ENCODE measurements at regions not wholly inside any gene's neighbourhood (a gene's known extent, or its start where the extent isn't known, plus 50 kb on each side); places are given as distances from the start of the nearest gene placed in this dataset.
"Not testable (repeated sequence)": the region's sequence is repeated elsewhere in the genome, so short reads cannot be mapped to it uniquely, and the experiment has no call there.

DNA sequence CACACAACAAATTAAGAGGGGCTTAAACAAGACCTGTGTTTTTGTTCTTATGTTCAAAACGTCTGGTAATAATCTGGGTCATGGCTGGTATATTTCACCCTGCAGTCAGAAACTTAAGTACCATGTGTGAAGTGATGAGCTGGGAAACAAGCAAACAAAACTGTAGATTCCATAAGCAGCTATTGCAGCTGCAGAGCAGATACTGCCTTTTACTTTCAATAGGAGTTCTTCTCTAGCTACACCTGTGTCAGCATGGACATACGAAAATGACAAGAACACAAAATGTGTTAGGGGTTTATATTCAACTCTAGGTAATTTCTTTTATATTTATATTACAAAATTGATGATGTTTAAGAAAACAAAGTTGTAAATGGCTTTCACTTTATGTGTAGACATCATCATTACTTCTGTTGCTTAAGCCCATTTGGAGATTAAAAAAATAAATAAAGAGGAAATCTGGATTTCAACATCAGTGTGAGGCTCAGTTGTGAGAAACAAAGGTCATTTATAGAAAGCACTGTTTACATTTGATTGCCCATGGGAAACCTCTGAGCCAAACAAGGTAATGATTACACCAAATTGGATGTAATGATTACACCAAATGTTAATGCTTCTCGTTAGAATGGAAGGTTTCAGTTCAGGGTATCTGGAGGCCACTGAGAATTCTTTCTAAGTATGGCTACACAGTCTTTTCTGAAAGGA is 451.0 kb upstream of the SLC10A2 start:
- DNase-seq = no peak

- no peak for DNase-seq
These were observed 450.0 kb upstream of the SLC10A2 start for GRCh38 chr13:103516015-103516795.

DNA sequence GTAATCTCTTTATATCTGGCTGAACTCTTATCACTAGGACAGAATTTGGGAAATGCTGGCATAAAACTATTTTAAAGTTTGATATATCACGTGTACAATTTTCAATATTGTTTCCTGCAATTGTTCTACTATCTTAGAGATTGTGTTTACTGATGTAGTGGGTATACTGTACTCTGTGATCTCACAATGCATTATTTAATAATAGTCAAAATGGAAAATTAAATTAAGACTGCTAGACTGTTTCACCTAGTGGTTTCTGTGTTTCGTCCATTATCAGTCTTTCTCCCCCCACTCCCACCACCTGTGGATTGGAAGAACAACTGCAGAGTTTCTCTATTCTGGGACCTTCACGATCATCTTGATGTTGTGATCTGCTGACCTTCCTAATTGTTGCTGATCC is 449.2 kb upstream of the SLC10A2 start:
- DNase-seq = no peak

DNA sequence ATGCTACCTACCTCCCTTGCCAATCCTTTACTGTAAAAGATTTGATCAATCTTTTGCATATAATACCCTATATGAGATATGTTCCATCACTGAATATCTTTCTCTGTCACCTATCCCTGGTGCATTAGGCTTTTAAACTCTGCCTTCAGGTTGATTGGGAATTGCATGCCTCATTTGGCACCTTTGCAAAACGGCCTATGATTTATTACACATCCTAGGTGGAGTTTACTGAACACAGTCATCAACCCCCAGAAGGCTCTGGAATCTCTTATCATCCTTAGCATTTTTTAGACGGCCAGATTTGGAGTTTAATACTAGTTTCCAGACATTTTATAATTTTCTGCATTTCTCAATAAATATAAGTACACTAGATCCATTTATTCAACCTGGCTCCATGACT is 448.4 kb upstream of the SLC10A2 start:
- DNase-seq = no peak

DNA sequence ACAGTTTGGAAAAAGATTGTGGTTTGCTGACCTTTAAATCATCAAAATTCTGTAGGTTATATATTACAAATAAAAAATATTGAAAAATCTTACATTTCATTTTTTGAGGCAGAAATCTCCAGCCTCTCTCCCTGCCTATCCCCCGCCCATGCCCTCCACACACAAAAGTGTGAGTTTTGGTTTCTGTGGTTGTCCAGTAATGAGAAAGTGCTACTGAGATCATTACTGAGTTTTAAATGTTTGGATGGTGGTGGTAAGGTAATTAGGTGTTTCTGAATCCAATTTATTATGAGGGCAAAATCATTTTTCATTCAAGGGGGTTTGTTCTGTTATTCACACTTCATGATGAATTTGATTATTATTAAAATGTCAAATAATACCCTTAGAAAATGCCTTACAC is 448.0 kb upstream of the SLC10A2 start:
- DNase-seq = no peak

- no peak for DNase-seq
These were observed 443.9 kb upstream of the SLC10A2 start for GRCh38 chr13:103510007-103510535.

- no peak for DNase-seq
These were observed 431.2 kb upstream of the SLC10A2 start for GRCh38 chr13:103497404-103497803.

GRCh38 chr13:103487841-103488240 is 421.6 kb upstream of the SLC10A2 start:
- no peak for DNase-seq

GRCh38 chr13:103473081-103473480 is 406.9 kb upstream of the SLC10A2 start:
- no peak for DNase-seq

GRCh38 chr13:103471896-103472295 is 405.7 kb upstream of the SLC10A2 start:
- no peak for DNase-seq

GRCh38 chr13:103469771-103470170 is 403.6 kb upstream of the SLC10A2 start:
- no peak for DNase-seq

DNA sequence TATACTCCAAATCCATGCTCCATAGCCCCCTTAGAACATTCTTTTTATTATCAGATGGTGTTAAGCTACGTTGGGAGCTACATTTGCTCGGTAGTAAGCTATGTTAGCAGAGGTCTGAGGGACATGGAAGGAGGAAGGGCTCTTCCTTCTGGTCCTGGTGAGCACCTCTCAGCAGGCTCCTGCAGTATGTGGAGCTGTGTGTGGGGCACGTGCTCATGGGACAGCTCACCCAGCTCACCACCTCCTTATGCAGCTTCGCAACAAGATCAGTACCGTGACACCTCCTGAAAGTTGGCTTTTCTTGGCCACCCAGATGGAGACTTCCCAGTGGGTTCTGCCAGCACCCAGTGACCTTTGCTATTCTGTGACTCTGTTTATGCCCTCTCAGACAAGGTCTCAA is 400.5 kb upstream of the SLC10A2 start:
- no peak for DNase-seq

DNA sequence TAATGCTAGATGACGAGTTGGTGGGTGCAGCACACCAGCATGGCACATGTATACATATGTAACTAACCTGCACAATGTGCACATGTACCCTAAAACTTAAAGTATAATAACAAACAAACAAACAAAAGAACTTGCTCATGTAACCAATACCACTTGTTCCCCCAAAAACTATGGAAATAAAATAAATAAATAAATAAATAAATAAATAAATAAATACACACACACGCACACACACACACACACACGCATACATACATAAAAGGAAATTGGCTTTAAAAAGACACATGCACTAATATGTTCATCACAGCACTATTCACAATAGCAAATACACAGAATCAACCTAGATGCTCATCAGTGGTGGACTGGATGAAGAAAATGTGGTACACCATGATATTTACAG is 394.0 kb upstream of the SLC10A2 start:
- not testable (repeated sequence) for DNase-seq

- not testable (repeated sequence) for DNase-seq
These were observed 390.8 kb upstream of the SLC10A2 start for GRCh38 chr13:103457050-103457449.

DNA sequence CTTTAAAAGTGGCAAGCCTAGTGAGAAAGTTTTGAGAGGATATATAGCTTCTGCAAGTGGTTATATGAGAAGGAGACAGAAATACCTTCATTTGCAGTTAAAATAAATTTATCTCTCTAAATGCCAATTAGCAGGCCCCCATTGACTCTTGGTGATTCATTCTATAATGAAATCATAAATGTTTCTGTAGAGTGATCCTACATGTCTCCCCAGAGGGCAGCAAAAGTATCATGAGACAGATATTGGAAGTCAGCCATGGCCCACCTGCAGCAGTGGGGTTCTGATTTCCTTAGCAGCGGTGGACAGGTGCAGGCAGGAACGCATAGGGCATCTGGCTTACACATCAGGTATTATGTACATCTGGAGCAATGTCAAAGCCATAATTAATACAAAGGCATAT is 385.4 kb upstream of the SLC10A2 start:
- no peak for DNase-seq

DNA sequence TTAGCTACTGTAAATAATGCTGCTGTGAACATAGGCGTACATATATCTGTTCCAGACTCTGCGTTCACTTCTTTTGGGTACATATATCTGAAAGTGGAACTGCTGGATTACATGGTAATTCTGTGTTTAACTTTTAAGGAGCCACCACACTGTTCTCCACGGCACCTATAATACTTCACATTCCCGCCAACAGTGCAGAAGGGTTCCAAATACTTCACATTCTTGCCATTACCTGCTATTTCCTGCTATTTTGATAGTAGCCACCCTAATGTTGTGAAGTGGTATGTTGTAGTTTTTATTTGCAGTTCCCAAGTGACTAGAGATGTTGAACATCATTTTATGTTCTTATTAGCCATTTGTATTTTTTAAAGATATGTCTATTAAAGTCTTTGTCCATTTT is 377.4 kb upstream of the SLC10A2 start:
- DNase-seq = no peak

DNA sequence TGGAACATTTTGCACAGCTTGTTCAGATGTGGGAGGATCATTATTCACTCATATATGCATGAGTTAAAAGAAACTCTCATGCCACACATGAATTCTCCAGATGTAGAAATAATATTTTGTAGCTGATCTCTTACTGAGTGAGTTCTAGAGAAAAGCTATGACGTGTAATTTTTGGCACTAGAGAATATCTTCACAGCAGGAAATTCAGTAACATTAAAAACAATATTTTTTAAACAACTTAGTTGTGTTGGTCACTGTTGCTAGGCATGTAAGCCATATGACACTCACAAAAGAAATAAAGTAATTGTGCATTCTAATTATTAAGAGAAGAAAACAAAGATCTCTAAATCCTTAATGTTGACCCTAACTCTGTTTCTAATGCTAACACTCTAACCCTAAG is 371.4 kb upstream of the SLC10A2 start:
- DNase-seq = no peak

DNA sequence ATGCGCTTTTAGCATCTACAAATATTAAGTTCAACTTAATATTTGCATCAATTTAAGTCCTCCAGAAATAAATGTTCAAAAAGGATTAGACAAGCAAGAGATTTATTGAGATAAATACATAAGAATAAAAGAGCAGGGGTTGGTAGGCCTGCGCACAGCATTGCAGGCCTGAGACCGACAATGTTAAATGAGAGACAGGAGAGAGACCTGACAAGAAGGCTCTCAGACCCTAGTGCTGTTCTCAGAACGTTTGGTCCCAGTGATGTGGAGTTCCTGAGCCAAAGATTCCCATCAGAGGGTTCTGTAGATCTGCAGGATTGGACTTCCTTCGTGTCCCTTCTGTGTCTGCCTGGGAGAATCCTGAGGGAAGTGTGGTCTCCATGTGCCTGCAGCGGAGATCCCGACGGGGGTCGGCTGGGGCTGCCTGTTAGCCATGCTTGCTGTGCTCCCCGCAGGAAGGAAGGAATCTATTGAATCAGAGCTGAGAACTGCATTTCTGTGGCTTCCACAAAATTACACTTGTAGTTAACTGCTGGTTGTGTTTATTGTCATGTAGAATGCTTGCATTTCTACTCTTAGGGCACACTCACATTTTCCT is 369.9 kb upstream of the SLC10A2 start:
- DNase-seq = no peak

DNA sequence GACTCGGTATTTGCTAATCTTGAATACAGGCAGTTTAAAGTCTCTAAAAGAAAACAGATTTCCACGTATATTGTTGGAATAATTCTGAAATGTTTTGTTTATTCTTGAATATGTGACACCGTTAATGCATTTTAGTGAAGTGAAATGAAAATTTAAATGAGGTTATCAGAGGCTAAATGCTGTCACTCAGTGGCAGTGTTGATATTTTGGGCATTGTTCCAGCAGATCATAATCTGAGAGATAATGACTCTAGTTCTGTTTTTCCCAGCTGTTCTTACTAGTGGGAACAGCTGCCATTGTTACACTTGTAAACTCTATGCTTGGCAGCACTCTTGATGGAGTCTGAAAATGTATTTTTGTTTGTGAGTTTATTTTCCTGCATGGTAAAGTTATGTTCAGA is 365.6 kb upstream of the SLC10A2 start:
- no peak for DNase-seq

DNA sequence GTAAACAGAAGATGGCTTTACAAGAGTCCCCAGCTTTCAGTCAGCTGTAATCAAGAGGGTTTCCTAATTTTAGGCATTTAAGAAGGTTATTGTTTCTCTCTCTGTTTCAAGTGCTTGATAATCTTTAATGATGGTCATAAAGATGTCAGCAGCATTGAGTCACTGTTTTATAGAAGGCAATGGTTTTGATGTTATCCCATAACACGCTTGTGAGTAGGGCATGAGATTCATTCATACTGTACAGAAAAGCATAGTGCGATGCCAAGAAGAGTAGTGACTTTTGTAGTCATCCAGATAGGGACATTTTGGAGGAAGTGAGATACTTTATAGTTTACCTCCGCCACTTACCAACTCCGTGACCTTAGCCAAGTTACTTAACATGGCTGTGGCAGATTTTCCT is 364.2 kb upstream of the SLC10A2 start:
- DNase-seq = no peak

GRCh38 chr13:103410002-103410401 is 343.8 kb upstream of the SLC10A2 start:
- DNase-seq = no peak

DNA sequence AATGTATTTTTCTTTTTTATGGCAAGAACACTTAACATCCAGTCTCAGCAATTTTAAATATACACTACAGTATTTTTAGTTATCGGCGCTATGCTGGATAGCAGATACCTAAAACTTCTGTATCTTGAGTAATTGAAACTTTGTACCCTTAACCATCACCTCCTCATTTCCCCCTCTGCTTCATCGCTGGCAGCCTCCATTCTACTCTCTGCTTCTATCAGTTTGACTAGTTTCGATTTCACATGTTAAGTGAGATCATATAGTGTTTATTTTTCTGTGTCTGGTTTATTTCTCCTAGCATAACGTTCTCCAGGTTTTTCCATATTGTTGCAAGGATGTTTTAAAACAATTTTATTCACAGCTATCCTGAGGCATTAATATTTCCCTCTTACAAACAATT is 340.8 kb upstream of the SLC10A2 start:
- DNase-seq = no peak

- DNase-seq = no peak
These were observed 339.1 kb upstream of the SLC10A2 start for GRCh38 chr13:103405297-103405696.

DNA sequence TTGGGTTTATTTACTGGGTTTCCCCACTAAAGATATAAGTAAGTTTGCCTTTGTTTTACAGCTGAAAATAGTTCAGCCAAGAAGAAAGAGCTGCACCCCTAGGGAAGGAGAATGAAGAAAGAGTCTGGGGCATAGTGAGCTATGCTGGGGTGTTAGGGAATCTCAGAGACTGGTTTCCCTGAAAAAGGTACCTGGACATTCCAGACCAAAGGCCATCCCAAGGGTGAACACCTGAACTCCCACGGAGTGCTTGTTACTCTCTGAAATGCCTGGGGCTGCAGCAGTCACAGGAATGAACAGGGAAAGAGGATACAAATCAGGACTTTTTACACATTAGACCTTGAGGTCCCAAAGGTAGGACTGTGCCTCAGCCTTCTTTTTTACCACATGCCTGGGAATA is 337.6 kb upstream of the SLC10A2 start:
- no peak for DNase-seq
